WTC11 (cell line): ENCODE measurements at regions not wholly inside any gene's neighbourhood (a gene's known extent, or its start where the extent isn't known, plus 50 kb on each side); places are given as distances from the start of the nearest gene placed in this dataset.

Source experiments
- ATF1 ChIP-seq: sonication (generic); formaldehyde crosslinking; IDR thresholded peaks from 2 replicates; pipeline ENCODE4 v1.8.1; 2023; ENCODE audit warnings: mild to moderate bottlenecking, moderate library complexity, missing genetic modification reagents
- CTCF ChIP-seq: fragments of 200-600 bp; IDR thresholded peaks from 2 replicates; pipeline ENCODE4 v1.8.0; 2022; ENCODE audit warnings: antibody characterized with exemption
- ESRRA ChIP-seq: sonication (generic); formaldehyde crosslinking; IDR thresholded peaks from 2 replicates; pipeline ENCODE4 v1.8.1; 2022; ENCODE audit warnings: mild to moderate bottlenecking, missing genetic modification reagents, borderline replicate concordance
- JUN ChIP-seq: sonication (generic); formaldehyde crosslinking; IDR thresholded peaks from 2 replicates; pipeline ENCODE4 v1.8.0; 2023; ENCODE audit warnings: mild to moderate bottlenecking, missing genetic modification reagents
- KAT7 ChIP-seq: sonication (generic); formaldehyde crosslinking; IDR thresholded peaks from 2 replicates; pipeline ENCODE4 v1.8.1; 2023; ENCODE audit warnings: missing genetic modification reagents, mild to moderate bottlenecking, borderline replicate concordance
- SMAD4 ChIP-seq: sonication (generic); formaldehyde crosslinking; IDR thresholded peaks from 2 replicates; pipeline ENCODE4 v1.8.0; 2022; ENCODE audit warnings: mild to moderate bottlenecking, missing genetic modification reagents
- SP1 ChIP-seq: sonication (generic); formaldehyde crosslinking; conservative IDR thresholded peaks from 2 replicates; pipeline ENCODE4 v1.8.1; 2022; ENCODE audit warnings: missing genetic modification reagents

GRCh38 chr4:29983890-29984289 lies 736.3 kb upstream of the PCDH7 start:
- TF ChIP-seq KAT7 (no peak), JUN (CRISPR knock-in tag) (no peak), SP1 (CRISPR knock-in tag) (no peak), CTCF (no peak), SMAD4 (CRISPR knock-in tag) (no peak), ATF1 (CRISPR knock-in tag) (no peak), ESRRA (CRISPR knock-in tag) (no peak)
